ENCODE measurements at regions not wholly inside any gene's neighbourhood (a gene's known extent, or its start where the extent isn't known, plus 50 kb on each side); places are given as distances from the start of the nearest gene placed in this dataset.

- DNase-seq, result no peak
- TF ChIP-seq CTCF (IDR thresholded peaks at IDR 0.05), result no peak
- TF ChIP-seq POLR2A (IDR thresholded peaks at IDR 0.05), result no peak
- no peaks in the 10 kb centered on the region for H3K9me3 ChIP-seq
- no peak overlapping the region for H3K4me3 ChIP-seq (replicated peaks in 1 of 3)
- no peaks in the 10 kb centered on the region for H3K27me3 ChIP-seq
- no peaks in the 10 kb centered on the region for H3K4me1 ChIP-seq
- no peaks in the 10 kb centered on the region for H3K36me3 ChIP-seq
- intact Hi-C loops (cut with DNase I), result no loop called here
- WGBS, 2 donors, result 89 to 92% methylated on average over 2 of the region's 2 CpGs
- H3K27ac ChIP-seq, result no peak overlapping the region
Measured at GRCh38 chr5:6088706-6089105, 289.6 kb downstream of the MED10 start.

GRCh38 chr5:6087576-6087975, 290.8 kb downstream of the MED10 start:
- Histone ChIP-seq H3K27me3 (no peaks in the 10 kb centered on the region), H3K4me3 (replicated peaks in 1 of 3) (no peak overlapping the region), H3K4me1 (no peaks in the 10 kb centered on the region), H3K27ac (no peak overlapping the region), H3K9me3 (no peaks in the 10 kb centered on the region), H3K36me3 (no peaks in the 10 kb centered on the region)
- no peak for DNase-seq
- TF ChIP-seq POLR2A (IDR thresholded peaks at IDR 0.05), result no peak
- no peak for TF ChIP-seq CTCF (IDR thresholded peaks at IDR 0.05)
- 86 to 93% methylated on average over 12 of the region's 12 CpGs for WGBS, 2 donors
- intact Hi-C loops (cut with DNase I), result no loop called here

- Histone ChIP-seq H3K27ac (no peak overlapping the region), H3K9me3 (no peaks in the 10 kb centered on the region), H3K4me1 (no peaks in the 10 kb centered on the region), H3K27me3 (no peaks in the 10 kb centered on the region), H3K36me3 (no peaks in the 10 kb centered on the region), H3K4me3 (replicated peaks in 1 of 3) (no peak overlapping the region)
- intact Hi-C loops (cut with DNase I), result no loop called here
- TF ChIP-seq CTCF (IDR thresholded peaks at IDR 0.05), result no peak
- TF ChIP-seq POLR2A (IDR thresholded peaks at IDR 0.05), result no peak
- 92% methylated on average over 4 of the region's 4 CpGs for WGBS, 2 donors
- no peak for DNase-seq
Measured at GRCh38 chr5:6086871-6087270, 291.5 kb downstream of the MED10 start.

- Histone ChIP-seq H3K4me3 (replicated peaks in 1 of 3) (no peak overlapping the region), H3K36me3 (no peaks in the 10 kb centered on the region), H3K9me3 (no peaks in the 10 kb centered on the region), H3K27me3 (no peaks in the 10 kb centered on the region), H3K27ac (no peak overlapping the region), H3K4me1 (no peaks in the 10 kb centered on the region)
- intact Hi-C loops (cut with DNase I), result no loop called here
- WGBS, 2 donors, result 80 to 89% methylated on average over 9 of the region's 9 CpGs
- DNase-seq, result no peak
- TF ChIP-seq CTCF (IDR thresholded peaks at IDR 0.05) (no peak), POLR2A (IDR thresholded peaks at IDR 0.05) (no peak)
Measured at GRCh38 chr5:6085341-6085860, 292.9 kb downstream of the MED10 start.

GRCh38 chr5:6084836-6085235, 293.5 kb downstream of the MED10 start:
- DNase-seq, result no peak
- no peaks in the 10 kb centered on the region for H3K27me3 ChIP-seq
- no peaks in the 10 kb centered on the region for H3K9me3 ChIP-seq
- 84 to 86% methylated on average over 2 of the region's 2 CpGs for WGBS, 2 donors
- no peak overlapping the region for H3K4me3 ChIP-seq (replicated peaks in 1 of 3)
- intact Hi-C loops (cut with DNase I), result no loop called here
- no peaks in the 10 kb centered on the region for H3K36me3 ChIP-seq
- TF ChIP-seq CTCF (IDR thresholded peaks at IDR 0.05), result no peak
- no peak for TF ChIP-seq POLR2A (IDR thresholded peaks at IDR 0.05)
- H3K27ac ChIP-seq, result no peak overlapping the region
- H3K4me1 ChIP-seq, result no peaks in the 10 kb centered on the region

All from thyroid gland (tissue), 4 donors.